Stimulated activated CD8-positive, alpha-beta memory T cell treated with anti-CD3 and anti-CD28 coated beads, Interleukin-2, amount 100 ng/mL, for 48 hours (primary cell): ENCODE measurements at regions not wholly inside any gene's neighbourhood (a gene's known extent, or its start where the extent isn't known, plus 50 kb on each side); places are given as distances from the start of the nearest gene placed in this dataset.

Experiments used
- DNase-seq, 2 donors: peaks; one replicate each; pipeline ENCODE4 v3.0.0-alpha.2; 2020; ENCODE audit warnings: low read depth in 2 of 2

GRCh38 chr6:1091900-1092299 lies 220.0 kb upstream of the FOXQ1 start:
- no peak for DNase-seq

GRCh38 chr6:1089859-1090258 lies 222.0 kb upstream of the FOXQ1 start:
- no peak for DNase-seq

GRCh38 chr6:1088492-1089001 lies 223.4 kb upstream of the FOXQ1 start:
- DNase-seq: no peak

GRCh38 chr6:1087154-1087843 lies 224.6 kb upstream of the FOXQ1 start:
- no peak for DNase-seq

GRCh38 chr6:1086446-1087153 lies 225.3 kb upstream of the FOXQ1 start:
- no peak for DNase-seq

GRCh38 chr6:1082285-1082935 lies 229.5 kb upstream of the FOXQ1 start:
- DNase-seq: no peak

- DNase-seq: no peak
Measured at GRCh38 chr6:1081551-1082284, 230.2 kb upstream of the FOXQ1 start.

- DNase-seq: no peak
Measured at GRCh38 chr6:1080453-1081337, 231.2 kb upstream of the FOXQ1 start.

- no peak for DNase-seq
Measured at GRCh38 chr6:1079525-1079924, 232.4 kb upstream of the FOXQ1 start.

- no peak for DNase-seq
Measured at GRCh38 chr6:1077478-1078416, 234.2 kb upstream of the FOXQ1 start.

- DNase-seq: no peak
Measured at GRCh38 chr6:1076531-1077459, 235.1 kb upstream of the FOXQ1 start.

- DNase-seq: no peak
Measured at GRCh38 chr6:1075880-1076279, 236.0 kb upstream of the FOXQ1 start.

GRCh38 chr6:1075444-1075843 lies 236.5 kb upstream of the FOXQ1 start:
- no peak for DNase-seq

- no peak for DNase-seq
Measured at GRCh38 chr6:1070085-1070521, 241.8 kb upstream of the FOXQ1 start.

GRCh38 chr6:1068905-1069304 lies 243.0 kb upstream of the FOXQ1 start:
- DNase-seq: no peak

- no peak for DNase-seq
Measured at GRCh38 chr6:1068068-1068467, 243.8 kb upstream of the FOXQ1 start.

- no peak for DNase-seq
Measured at GRCh38 chr6:1067346-1067745, 244.6 kb upstream of the FOXQ1 start.

GRCh38 chr6:1066449-1067090 lies 245.3 kb upstream of the FOXQ1 start:
- DNase-seq: no peak
